T-helper 2 cell (primary cell): ENCODE measurements at regions not wholly inside any gene's neighbourhood (a gene's known extent, or its start where the extent isn't known, plus 50 kb on each side); places are given as distances from the start of the nearest gene placed in this dataset.

ENCODE experiments used
- DNase-seq, 5 experiments: peaks; one replicate each; pipeline versions ENCODE4 v3.0.0 to v3.0.0-alpha.2; 2012 to 2022

GRCh38 chr9:90331826-90332575, 310.6 kb downstream of the DIRAS2 start:
- DNase-seq: no peak

- no peak for DNase-seq
These were observed 309.4 kb downstream of the DIRAS2 start for GRCh38 chr9:90333226-90333625.

- no peak for DNase-seq
These were observed 302.2 kb downstream of the DIRAS2 start for GRCh38 chr9:90340421-90340820.

- DNase-seq: no peak
These were observed 300.0 kb downstream of the DIRAS2 start for GRCh38 chr9:90342607-90343006.

- no peak for DNase-seq
These were observed 299.3 kb downstream of the DIRAS2 start for GRCh38 chr9:90343366-90343765.

GRCh38 chr9:90343991-90344390, 298.6 kb downstream of the DIRAS2 start:
- no peak for DNase-seq

- DNase-seq: no peak
These were observed 277.0 kb downstream of the DIRAS2 start for GRCh38 chr9:90365666-90366065.

- DNase-seq: no peak
These were observed 274.4 kb downstream of the DIRAS2 start for GRCh38 chr9:90368241-90368640.

GRCh38 chr9:90368928-90369327, 273.7 kb downstream of the DIRAS2 start:
- DNase-seq: no peak

GRCh38 chr9:90379771-90380170, 262.9 kb downstream of the DIRAS2 start:
- no peak for DNase-seq

- no peak for DNase-seq
These were observed 257.5 kb downstream of the DIRAS2 start for GRCh38 chr9:90385146-90385545.

- DNase-seq: no peak
These were observed 249.1 kb downstream of the DIRAS2 start for GRCh38 chr9:90393365-90394152.

GRCh38 chr9:90394871-90395270, 247.8 kb downstream of the DIRAS2 start:
- DNase-seq: no peak

GRCh38 chr9:90400091-90400490, 242.5 kb downstream of the DIRAS2 start:
- DNase-seq: no peak

GRCh38 chr9:90408659-90409058, 234.0 kb downstream of the DIRAS2 start:
- no peak for DNase-seq

GRCh38 chr9:90419221-90419851, 223.3 kb downstream of the DIRAS2 start:
- DNase-seq: no peak

- DNase-seq: no peak
These were observed 222.4 kb downstream of the DIRAS2 start for GRCh38 chr9:90420211-90420610.

GRCh38 chr9:90420768-90421513, 221.7 kb downstream of the DIRAS2 start:
- no peak for DNase-seq

GRCh38 chr9:90421786-90422185, 220.8 kb downstream of the DIRAS2 start:
- DNase-seq: no peak

- DNase-seq: no peak
These were observed 218.9 kb downstream of the DIRAS2 start for GRCh38 chr9:90423661-90424193.

GRCh38 chr9:90428517-90428916, 214.1 kb downstream of the DIRAS2 start:
- DNase-seq: no peak

GRCh38 chr9:90432951-90433350, 209.7 kb downstream of the DIRAS2 start:
- DNase-seq: no peak
